SIG-M5 (cell line): ENCODE measurements at regions not wholly inside any gene's neighbourhood (a gene's known extent, or its start where the extent isn't known, plus 50 kb on each side); places are given as distances from the start of the nearest gene placed in this dataset.

Experiments
- DNase-seq: peaks from one replicate; lab custom pipeline; 2025; lab: John Stamatoyannopoulos, UW

DNA sequence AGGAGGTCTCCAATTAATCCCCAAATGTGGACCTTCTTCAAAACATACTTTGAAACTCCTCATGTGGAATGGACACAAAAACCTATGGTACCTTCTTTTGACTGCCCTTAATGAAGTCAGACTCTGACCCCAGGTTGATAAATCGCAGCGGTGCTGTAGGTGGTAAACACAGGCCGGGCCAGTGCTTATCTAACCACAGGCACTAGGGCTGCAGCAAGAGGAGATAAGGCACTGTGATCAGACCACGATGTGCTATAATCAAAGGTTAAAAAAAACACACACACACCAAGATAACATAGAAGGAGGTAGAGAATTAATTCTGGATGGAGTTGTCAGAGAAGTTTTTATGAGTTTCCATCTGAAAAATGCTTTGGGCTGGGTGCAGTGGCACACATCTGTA lies 52.3 kb upstream of the SIPA1L2 start:
- no peak for DNase-seq

GRCh38 chr1:232684371-232685105 lies 54.6 kb upstream of the SIPA1L2 start:
- no peak for DNase-seq

GRCh38 chr1:232686346-232686745 lies 56.4 kb upstream of the SIPA1L2 start:
- DNase-seq, result no peak

GRCh38 chr1:232687304-232687703 lies 57.4 kb upstream of the SIPA1L2 start:
- DNase-seq, result no peak

DNA sequence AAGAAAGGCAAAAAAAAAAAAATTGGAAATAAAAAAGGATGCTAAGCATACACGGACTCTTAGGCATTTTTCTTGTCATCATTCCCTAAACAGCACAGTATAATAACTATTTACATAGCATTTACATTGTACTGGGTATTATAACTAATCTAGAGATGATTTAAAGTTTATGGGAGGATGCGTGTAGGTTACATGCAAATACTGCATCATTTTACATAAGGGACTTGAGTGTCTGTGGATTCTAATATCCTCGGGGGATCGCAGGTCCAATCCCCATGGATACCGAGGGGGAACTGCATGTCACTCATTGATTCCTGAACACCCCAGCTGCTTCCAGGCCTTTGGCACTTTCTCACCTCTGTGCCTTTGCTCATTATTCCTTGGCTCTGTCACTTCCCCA lies 57.8 kb upstream of the SIPA1L2 start:
- no peak for DNase-seq

GRCh38 chr1:232688398-232688797 lies 58.5 kb upstream of the SIPA1L2 start:
- no peak for DNase-seq

GRCh38 chr1:232689711-232690110 lies 59.8 kb upstream of the SIPA1L2 start:
- DNase-seq, result no peak

- no peak for DNase-seq
Measured at GRCh38 chr1:232690285-232690935, 60.5 kb upstream of the SIPA1L2 start.

GRCh38 chr1:232694475-232694874 lies 64.5 kb upstream of the SIPA1L2 start:
- no peak for DNase-seq

- DNase-seq, result no peak
Measured at GRCh38 chr1:232695621-232696385, 65.9 kb upstream of the SIPA1L2 start.

- no peak for DNase-seq
Measured at GRCh38 chr1:232696466-232696865, 66.5 kb upstream of the SIPA1L2 start.

- no peak for DNase-seq
Measured at GRCh38 chr1:232697187-232697822, 67.4 kb upstream of the SIPA1L2 start.

DNA sequence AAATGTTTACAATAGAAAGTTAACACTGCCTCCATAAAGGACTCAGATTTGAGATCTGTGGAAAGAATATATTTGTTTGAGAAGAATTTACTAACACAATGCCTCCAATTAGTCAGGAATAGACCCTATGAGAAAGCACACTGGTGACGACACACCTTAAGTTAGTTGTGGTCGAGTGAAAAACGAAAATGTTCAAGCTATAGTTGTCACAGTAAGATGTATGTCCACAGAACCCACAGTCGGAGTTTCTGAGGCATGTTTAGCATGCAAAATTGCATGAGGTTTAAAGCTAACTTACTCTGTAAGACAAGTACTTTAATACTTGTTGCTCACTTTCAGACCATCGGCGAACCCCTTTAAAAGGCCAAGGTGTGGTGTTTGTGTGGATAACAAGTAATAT lies 69.9 kb upstream of the SIPA1L2 start:
- DNase-seq, result no peak

DNA sequence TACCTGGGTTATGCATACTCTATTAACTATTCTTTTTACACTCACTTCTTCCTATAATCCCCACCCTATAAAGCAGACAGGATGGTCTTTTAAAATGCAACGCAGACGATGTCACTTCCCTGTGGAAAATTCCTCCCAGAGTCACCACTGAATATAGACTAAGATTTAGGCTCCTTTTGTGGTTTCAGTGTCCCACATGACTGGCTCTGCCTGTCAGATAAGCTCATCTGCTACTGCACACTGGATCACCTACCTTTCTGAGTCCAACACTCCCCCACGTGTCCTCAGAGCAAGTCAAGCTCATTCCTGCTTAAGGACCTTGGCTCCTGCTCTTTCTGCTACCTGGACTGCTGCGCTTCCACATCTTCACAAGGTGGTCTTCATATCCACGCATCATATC lies 73.0 kb upstream of the SIPA1L2 start:
- DNase-seq, result no peak

GRCh38 chr1:232704256-232704655 lies 74.3 kb upstream of the SIPA1L2 start:
- DNase-seq, result no peak

DNA sequence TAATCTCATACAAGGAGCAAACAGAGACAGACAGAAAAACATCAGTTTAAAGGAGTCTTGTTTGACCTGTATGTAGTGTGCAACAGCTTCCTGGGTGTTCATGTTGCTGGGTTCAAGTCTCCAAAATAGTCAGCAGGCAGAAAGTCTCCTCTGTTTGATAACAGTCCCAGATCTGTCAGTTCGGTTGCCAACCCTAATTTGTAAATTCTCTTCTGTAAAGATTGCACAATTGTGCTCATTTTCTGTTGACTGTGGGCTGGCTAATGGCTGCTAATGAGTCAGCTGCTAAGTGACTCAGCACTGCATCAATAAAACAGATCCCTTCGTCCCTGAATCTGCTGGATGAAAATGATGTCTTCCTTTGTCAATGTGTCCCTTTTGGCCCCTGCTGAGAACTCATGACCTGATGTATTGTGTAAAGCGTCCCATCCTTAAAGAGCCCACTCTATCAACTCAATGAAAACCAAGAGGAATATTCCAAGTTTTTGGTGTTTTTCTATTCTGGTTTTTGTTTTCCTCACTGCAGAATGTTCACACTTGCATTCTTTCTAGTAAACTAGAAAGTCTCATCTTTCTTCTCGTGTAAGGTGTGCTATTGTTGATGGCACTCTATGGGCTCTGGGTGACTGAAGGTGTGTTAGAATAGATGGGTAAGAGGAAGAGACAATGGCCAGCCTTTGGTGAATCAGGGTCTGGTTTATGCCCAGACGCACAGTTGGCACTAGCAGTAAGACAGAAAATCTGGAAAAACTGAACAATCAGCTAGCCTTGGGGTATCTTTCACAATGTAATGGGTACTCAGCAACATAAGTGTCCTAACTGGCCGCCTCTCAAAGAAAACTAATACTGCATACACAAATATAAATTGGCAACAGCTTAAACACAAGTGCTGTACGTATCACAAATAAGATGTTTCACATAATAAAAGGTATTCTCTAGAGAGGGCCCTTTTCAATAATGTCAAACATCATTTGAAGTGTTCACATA lies 75.1 kb upstream of the SIPA1L2 start:
- DNase-seq, result peak; percentile 65

- DNase-seq, result no peak
Measured at GRCh38 chr1:232705815-232706575, 76.1 kb upstream of the SIPA1L2 start.

GRCh38 chr1:232707142-232707541 lies 77.2 kb upstream of the SIPA1L2 start:
- DNase-seq, result no peak

- DNase-seq, result no peak
Measured at GRCh38 chr1:232709386-232709785, 79.5 kb upstream of the SIPA1L2 start.

- DNase-seq, result no peak
Measured at GRCh38 chr1:232711996-232712395, 82.1 kb upstream of the SIPA1L2 start.

GRCh38 chr1:232713785-232714184 lies 83.9 kb upstream of the SIPA1L2 start:
- DNase-seq, result no peak
